Stimulated activated CD4-positive, alpha-beta T cell treated with anti-CD3 and anti-CD28 coated beads, Interleukin-12 subunit alpha, Interleukin-12 subunit beta, amount 100 ng/mL, for 24 hours (primary cell): ENCODE measurements at regions not wholly inside any gene's neighbourhood (a gene's known extent, or its start where the extent isn't known, plus 50 kb on each side); places are given as distances from the start of the nearest gene placed in this dataset.

ENCODE experiments used
- DNase-seq, 2 experiments: peaks; one replicate each; pipeline ENCODE4 v3.0.0-alpha.2; 2020; ENCODE audit warnings: low read depth in 2 of 2

GRCh38 chr22:47607486-47607885, 845.0 kb downstream of the TBC1D22A start:
- no peak for DNase-seq

- no peak for DNase-seq
These were observed 844.0 kb downstream of the TBC1D22A start for GRCh38 chr22:47606426-47606825.

- no peak for DNase-seq
These were observed 843.4 kb downstream of the TBC1D22A start for GRCh38 chr22:47605886-47606285.

GRCh38 chr22:47605441-47605840, 843.0 kb downstream of the TBC1D22A start:
- DNase-seq, result no peak

- DNase-seq, result no peak
These were observed 842.1 kb downstream of the TBC1D22A start for GRCh38 chr22:47604563-47604962.

- no peak for DNase-seq
These were observed 840.3 kb downstream of the TBC1D22A start for GRCh38 chr22:47602732-47603131.

- no peak for DNase-seq
These were observed 839.2 kb downstream of the TBC1D22A start for GRCh38 chr22:47601666-47602065.

GRCh38 chr22:47600791-47601625, 838.6 kb downstream of the TBC1D22A start:
- no peak for DNase-seq

- no peak for DNase-seq
These were observed 837.8 kb downstream of the TBC1D22A start for GRCh38 chr22:47600281-47600680.

- no peak for DNase-seq
These were observed 837.3 kb downstream of the TBC1D22A start for GRCh38 chr22:47599753-47600152.

- DNase-seq, result no peak
These were observed 836.4 kb downstream of the TBC1D22A start for GRCh38 chr22:47598864-47599263.

- DNase-seq, result no peak
These were observed 834.6 kb downstream of the TBC1D22A start for GRCh38 chr22:47597041-47597440.

GRCh38 chr22:47596176-47596690, 833.8 kb downstream of the TBC1D22A start:
- DNase-seq, result no peak

GRCh38 chr22:47594836-47595521, 832.5 kb downstream of the TBC1D22A start:
- no peak for DNase-seq

- no peak for DNase-seq
These were observed 831.5 kb downstream of the TBC1D22A start for GRCh38 chr22:47593911-47594311.

- no peak for DNase-seq
These were observed 830.8 kb downstream of the TBC1D22A start for GRCh38 chr22:47593291-47593690.

- no peak for DNase-seq
These were observed 830.3 kb downstream of the TBC1D22A start for GRCh38 chr22:47592791-47593190.

- DNase-seq, result no peak
These were observed 829.3 kb downstream of the TBC1D22A start for GRCh38 chr22:47591709-47592108.

GRCh38 chr22:47591016-47591415, 828.6 kb downstream of the TBC1D22A start:
- DNase-seq, result no peak

GRCh38 chr22:47589271-47590250, 827.1 kb downstream of the TBC1D22A start:
- DNase-seq, result no peak

GRCh38 chr22:47588578-47588960, 826.1 kb downstream of the TBC1D22A start:
- DNase-seq, result no peak
